Neural crest cell (in vitro differentiated cells): ENCODE measurements at regions not wholly inside any gene's neighbourhood (a gene's known extent, or its start where the extent isn't known, plus 50 kb on each side); places are given as distances from the start of the nearest gene placed in this dataset.
"Not testable (repeated sequence)": the region's sequence is repeated elsewhere in the genome, so short reads cannot be mapped to it uniquely, and the experiment has no call there.

Source experiments
- DNase-seq: peaks from one replicate; pipeline ENCODE4 v3.0.0; 2021; ENCODE audit warnings: low read depth, mixed read lengths, low spot score
- H3K27ac Mint-ChIP-seq: one replicate; pipeline ENCODE4 v1.8.0; 2021; ENCODE audit warnings: mild to moderate bottlenecking, mixed read lengths; ENCODE audit not compliant: unreplicated experiment
- H3K27me3 Mint-ChIP-seq: 2 replicates; pipeline ENCODE4 v1.8.0; 2021; ENCODE audit warnings: low read depth, mild to moderate bottlenecking, mixed read lengths
- H3K36me3 Mint-ChIP-seq: 2 replicates; pipeline ENCODE4 v1.8.0; 2021; ENCODE audit warnings: low read depth, mild to moderate bottlenecking, mixed read lengths
- H3K4me1 Mint-ChIP-seq: 2 replicates; pipeline ENCODE4 v1.8.0; 2021; ENCODE audit warnings: mixed read lengths
- H3K4me3 Mint-ChIP-seq: one replicate; pipeline ENCODE4 v1.8.0; 2021; ENCODE audit warnings: mild to moderate bottlenecking, mixed read lengths
- H3K9me3 Mint-ChIP-seq: 2 replicates; pipeline ENCODE4 v1.8.0; 2021; ENCODE audit warnings: mixed read lengths
- CTCF ChIP-seq: fragments of 200-600 bp; sonication (generic); conservative IDR thresholded peaks from 2 replicates; pipeline ENCODE4 v1.5.0; 2021; ENCODE audit warnings: antibody characterized with exemption, mild to moderate bottlenecking

GRCh38 chr6:112910256-112910655 lies 563.1 kb downstream of the RFPL4B start:
- H3K9me3 Mint-ChIP-seq, result no peaks in the 10 kb centered on the region
- H3K27me3 Mint-ChIP-seq, result no peaks in the 10 kb centered on the region
- H3K36me3 Mint-ChIP-seq, result peaks cover 11% of the 10 kb centered on the region
- no peak overlapping the region for H3K4me3 Mint-ChIP-seq
- peaks cover 22% of the 10 kb centered on the region for H3K4me1 Mint-ChIP-seq
- DNase-seq, result no peak
- no peak overlapping the region for H3K27ac Mint-ChIP-seq
- TF ChIP-seq CTCF, result no peak

GRCh38 chr6:112911959-112912358 lies 564.8 kb downstream of the RFPL4B start:
- Mint-ChIP-seq H3K36me3 (peaks cover 8% of the 10 kb centered on the region), H3K9me3 (no peaks in the 10 kb centered on the region), H3K27me3 (no peaks in the 10 kb centered on the region), H3K27ac (no peak overlapping the region), H3K4me1 (peaks cover 14% of the 10 kb centered on the region), H3K4me3 (no peak overlapping the region)
- DNase-seq, result no peak
- no peak for TF ChIP-seq CTCF

GRCh38 chr6:112912416-112913101 lies 565.4 kb downstream of the RFPL4B start:
- Mint-ChIP-seq H3K4me1 (peaks cover 12% of the 10 kb centered on the region), H3K36me3 (peaks cover 8% of the 10 kb centered on the region), H3K9me3 (no peaks in the 10 kb centered on the region), H3K4me3 (no peak overlapping the region), H3K27ac (peak overlapping the region; percentile 53), H3K27me3 (no peaks in the 10 kb centered on the region)
- no peak for DNase-seq
- no peak for TF ChIP-seq CTCF

GRCh38 chr6:112919744-112920143 lies 572.6 kb downstream of the RFPL4B start:
- not testable (repeated sequence) for H3K27me3 Mint-ChIP-seq, H3K27ac Mint-ChIP-seq, DNase-seq, H3K4me3 Mint-ChIP-seq
- Mint-ChIP-seq H3K9me3 (peaks cover 15% of the 10 kb centered on the region), H3K36me3 (peaks cover 20% of the 10 kb centered on the region), H3K4me1 (peaks cover 12% of the 10 kb centered on the region)

- peaks cover 12% of the 10 kb centered on the region for H3K4me1 Mint-ChIP-seq
- no peak for DNase-seq
- no peaks in the 10 kb centered on the region for H3K27me3 Mint-ChIP-seq
- H3K4me3 Mint-ChIP-seq, result no peak overlapping the region
- peaks cover 15% of the 10 kb centered on the region for H3K9me3 Mint-ChIP-seq
- TF ChIP-seq CTCF, result no peak
- H3K36me3 Mint-ChIP-seq, result peaks cover 20% of the 10 kb centered on the region
- no peak overlapping the region for H3K27ac Mint-ChIP-seq
Measured at GRCh38 chr6:112920994-112921393, 573.9 kb downstream of the RFPL4B start.

GRCh38 chr6:112923940-112924587 lies 576.9 kb downstream of the RFPL4B start:
- Mint-ChIP-seq H3K27me3 (no peaks in the 10 kb centered on the region), H3K4me1 (peaks cover 15% of the 10 kb centered on the region), H3K9me3 (peaks cover 17% of the 10 kb centered on the region), H3K4me3 (no peak overlapping the region), H3K27ac (no peak overlapping the region), H3K36me3 (peaks cover 27% of the 10 kb centered on the region)
- no peak for TF ChIP-seq CTCF
- DNase-seq, result no peak
